ENCODE measurements at regions not wholly inside any gene's neighbourhood (a gene's known extent, or its start where the extent isn't known, plus 50 kb on each side); places are given as distances from the start of the nearest gene placed in this dataset.

DNA sequence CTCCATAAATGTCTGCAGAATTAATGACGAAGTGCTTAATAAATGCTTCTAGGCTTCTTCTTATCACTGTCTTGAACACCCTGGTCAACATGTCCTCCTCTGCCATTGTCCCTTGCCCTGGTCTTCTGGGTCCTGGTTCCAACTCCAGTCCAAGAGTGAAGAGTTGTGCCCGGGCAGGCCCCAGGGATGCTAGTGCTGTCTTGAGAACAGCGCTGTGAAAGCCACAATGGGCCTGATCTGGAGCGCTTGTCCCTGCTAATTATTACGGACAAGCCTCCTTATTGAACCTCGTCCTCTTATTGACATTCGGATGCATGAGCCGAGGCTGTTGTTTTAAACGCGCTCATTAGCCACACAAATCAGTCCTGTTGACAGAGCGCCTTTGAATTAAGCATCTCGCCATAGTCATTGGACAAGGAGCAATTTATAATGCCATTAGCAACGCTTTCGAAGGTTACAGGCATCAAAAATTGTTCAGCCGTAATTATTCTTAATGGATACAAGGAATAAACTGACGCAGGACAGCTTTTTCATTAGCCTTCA lies 211.6 kb upstream of the POU3F1 start:
- DNase-seq (ENCODE audit: low read depth) = no peak

DNA sequence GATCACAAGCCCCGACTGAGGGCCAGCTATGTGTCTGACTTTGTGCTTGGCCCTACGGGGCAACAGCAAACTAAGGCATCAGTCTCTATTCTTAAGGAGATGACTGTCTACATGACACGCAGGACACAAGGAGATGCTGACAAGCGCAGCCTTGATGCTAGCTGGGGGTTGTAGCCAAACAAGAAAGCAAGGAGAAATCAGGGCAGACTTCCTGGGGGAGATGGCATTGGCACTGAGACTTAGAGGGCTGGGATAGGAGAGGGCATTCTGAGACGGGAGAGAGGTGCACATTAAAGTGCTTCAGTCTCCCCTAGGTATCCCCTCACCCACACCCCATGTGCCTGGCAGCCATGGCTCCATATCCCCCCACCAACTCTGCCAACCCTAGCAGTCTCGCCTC lies 210.8 kb upstream of the POU3F1 start:
- no peak for DNase-seq (ENCODE audit: low read depth)

DNA sequence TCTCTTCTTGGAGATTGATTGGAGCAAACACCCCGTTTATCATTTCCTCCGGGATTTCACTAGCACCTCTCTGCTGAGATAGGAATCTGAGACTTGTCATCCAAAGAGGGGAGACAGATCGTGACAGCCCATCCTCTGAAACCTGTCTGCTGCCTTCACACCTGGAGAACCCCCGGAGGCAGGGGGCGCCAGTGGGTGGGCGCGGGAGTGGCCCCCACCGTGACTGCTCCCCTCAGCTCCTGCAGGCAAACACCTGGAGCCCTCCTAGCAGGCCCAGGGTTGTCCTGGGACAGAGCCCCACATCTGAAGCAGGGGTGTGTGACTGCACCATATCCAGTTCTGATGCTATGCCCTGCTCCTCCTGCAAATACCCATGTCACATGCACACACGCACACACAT lies 209.5 kb upstream of the POU3F1 start:
- DNase-seq (ENCODE audit: low read depth) = no peak

DNA sequence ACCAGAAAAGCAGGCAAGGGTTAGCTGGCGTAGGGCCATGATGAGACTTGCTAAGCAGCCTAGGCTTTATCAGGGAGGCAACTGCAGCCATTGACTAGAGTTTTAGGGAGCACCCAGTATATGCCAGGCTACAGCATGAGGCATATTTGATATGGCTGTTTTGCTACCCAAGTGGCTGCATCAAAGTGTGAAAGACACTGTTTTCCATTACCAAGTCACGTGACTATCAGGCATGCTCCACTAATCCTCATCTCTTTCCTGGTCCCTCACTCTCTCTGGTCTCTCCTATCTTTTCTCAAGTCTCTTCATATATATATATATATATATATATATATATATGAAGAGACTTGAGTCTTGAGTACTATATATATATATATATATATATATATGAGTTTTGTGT lies 206.7 kb upstream of the POU3F1 start:
- DNase-seq (ENCODE audit: low read depth) = no peak

DNA sequence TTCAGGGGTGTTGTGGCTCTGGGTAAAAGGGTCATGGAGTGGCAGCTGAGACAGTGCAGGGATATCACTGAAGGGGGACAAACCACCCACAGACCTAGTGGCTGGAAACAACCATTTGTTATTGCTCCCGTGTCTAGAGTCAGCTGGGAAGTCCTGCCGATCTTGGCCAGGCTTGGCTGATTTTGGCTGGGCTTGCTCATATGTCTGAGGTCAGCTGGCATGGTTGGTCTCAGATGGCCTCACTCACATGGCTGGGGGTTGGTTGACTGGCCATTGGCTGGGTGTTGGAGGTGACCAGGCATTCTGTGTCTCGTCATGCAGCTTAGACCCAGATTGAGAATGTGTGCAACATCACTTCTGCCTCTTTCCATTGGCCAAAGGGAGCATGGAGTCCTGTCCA lies 203.8 kb upstream of the POU3F1 start:
- DNase-seq (ENCODE audit: low read depth) = no peak

DNA sequence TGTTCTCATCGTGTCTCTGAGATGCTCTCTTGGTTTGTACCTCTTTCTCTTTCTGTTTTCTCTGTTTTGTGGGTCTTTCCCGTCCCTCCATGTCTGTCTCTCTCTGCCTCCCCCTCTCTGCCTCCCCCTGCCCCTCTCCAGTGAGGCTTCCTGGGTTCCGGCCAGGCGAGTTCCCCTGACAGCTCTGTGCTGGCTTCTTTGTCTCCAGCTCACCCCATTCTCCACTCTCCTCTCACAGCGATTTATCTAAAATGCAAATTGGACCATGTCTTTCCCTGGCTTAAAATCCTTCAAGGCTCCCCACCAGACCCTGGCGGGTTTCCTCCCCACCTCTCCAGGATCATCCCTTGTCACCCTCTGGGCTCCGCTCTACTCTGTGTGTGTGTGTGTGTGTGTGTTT lies 202.4 kb upstream of the POU3F1 start:
- DNase-seq (ENCODE audit: low read depth) = no peak

DNA sequence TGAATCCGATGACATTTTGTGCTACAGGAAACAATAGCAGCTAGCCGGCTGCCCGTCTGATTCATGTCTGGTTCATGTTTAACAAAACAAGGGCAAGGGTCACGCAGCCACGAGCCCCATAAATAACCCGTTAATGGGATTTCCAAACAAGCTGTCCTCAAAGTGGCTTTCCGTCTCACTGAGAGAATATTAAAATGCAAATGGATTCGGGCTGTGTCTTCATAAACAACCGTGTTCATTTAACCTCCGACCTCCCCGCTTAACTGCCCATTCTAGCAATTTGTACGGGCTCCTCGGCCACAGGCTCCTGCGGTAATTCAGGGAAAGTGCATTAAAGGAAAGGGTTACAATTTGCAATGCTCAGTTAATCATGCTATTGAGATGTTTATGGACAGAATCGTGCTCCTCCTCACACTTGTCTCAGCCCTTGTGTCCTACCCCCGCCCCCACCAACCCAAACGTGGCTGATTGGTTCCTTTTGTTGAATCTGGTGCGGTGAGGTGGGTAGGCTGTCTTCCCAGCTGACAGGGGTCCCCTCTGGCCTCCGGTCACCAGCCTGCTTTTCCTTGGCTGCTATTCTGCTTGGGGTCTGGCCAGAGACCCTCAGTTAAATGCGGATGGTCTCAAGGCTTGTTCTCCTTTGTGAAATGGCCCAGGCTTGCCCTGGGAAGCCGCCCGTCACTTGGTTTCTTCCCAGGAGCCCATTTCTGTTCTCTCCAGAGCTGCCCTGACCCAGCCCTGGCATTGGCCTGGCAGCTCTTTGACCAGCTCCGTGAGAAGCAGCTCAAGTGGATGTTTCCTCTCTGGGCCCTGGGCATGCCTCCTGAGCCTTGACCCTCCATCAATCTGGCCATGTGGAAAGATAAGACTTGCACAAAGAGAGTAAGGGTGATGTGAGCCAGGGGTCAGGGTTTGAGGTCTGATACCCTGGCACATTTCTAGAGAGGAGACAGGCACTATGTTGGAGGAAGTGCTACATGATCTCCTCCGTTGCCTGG lies 200.7 kb upstream of the POU3F1 start:
- DNase-seq (ENCODE audit: low read depth) = no peak

DNA sequence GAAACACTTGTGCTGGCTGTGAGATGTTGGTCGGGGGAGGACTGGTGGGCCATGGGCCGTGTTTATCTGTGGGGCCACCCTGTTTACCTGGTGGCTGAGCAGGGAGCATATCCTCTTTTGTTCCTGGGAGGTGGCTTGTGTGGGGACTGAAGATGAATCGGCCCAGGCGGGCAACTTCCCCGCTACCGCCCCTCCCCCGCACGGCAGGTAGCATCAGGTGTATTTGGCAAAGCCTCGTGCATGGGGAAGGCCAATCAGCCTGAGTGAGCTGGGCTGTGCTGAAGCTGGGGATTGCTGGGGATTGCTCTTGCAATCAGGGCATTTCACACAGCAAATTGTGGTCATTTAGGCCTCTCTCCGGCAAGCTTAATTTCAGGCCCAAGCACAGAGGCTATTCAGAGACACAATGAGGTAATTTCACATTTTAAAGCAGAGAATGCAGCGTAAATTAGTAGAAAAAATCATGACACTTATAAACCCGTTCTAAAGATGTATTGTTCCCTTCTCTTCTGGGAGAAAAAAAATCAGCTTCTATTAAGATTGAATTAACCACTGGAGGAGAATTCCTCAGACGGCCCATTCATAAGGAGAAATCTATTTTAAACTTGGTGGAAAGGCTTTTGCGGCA lies 197.7 kb upstream of the POU3F1 start:
- no peak for DNase-seq (ENCODE audit: low read depth)

DNA sequence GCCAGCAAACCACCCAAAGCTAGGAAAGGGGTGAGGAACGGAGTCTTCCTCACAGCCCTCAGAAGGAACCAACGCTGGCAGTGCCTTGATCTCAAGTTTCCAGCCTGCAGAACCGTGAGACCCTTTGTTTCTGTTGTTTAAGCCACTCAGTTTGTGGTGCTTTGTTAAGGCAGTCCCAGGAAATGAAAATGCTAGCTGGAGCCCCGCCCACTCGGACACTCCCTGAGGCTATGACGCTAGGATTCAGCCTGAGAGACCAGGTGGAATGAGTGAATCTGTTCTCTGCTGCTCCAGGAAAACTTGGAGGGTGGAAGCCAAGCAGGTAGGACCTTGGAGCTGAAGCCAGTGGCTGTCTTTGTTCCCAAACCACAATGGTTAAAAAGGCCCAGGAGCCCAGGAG lies 196.5 kb upstream of the POU3F1 start:
- DNase-seq (ENCODE audit: low read depth) = no peak

DNA sequence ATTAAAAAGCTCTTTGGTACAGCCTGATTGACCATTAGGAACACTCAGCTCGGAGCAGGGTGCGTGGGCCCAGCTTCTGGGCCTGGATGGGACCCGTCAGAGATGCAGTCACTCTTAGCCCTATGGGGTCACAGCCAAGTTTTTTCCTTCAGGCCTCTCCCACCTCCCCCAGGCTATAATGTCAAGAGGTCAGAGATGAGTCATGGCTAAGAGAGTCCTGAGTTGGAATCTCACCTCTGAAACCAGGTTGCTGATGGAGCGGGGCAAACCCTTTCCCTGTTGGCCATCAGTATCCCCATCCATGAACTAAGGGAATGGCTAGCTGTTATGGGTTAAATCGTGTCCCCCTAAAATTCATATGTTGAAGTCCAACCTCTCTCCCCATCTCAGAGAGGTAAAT lies 195.9 kb upstream of the POU3F1 start:
- DNase-seq (ENCODE audit: low read depth) = no peak

DNA sequence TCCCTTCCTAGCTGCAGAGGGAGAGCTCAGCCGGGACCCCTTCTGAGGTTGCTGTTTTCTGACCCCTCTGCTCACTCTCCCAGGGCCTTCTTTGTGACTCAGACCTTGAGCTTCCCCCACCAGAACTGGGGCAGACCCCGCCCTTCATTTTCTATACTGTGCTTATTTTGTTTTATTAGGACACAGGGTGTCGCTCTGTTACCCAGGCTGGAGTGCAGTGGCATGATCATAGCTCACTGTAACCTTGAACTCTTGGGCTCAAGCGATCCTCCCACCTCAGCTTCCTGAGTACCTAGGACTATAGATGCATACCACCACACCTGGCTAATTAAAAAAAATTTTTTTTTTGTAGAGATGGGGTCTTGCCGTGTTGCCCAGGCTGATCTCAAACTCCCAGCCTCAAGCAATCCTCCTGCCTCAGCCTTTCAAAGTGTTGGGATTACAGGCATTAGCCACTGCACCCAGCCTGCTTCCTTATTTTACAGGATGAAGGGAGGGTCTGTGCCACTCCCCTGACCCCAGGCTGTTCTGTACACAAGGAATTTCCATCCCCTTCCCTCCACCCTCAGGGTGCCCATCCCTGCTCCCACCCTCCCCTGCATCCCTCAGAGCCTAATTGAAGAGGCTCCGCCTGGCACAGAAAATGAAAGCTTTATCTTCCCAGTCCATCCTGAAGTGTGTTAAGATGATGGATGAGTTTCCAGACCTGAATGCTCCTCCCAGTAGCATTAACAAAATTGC lies 195.2 kb upstream of the POU3F1 start:
- DNase-seq (ENCODE audit: low read depth) = no peak

DNA sequence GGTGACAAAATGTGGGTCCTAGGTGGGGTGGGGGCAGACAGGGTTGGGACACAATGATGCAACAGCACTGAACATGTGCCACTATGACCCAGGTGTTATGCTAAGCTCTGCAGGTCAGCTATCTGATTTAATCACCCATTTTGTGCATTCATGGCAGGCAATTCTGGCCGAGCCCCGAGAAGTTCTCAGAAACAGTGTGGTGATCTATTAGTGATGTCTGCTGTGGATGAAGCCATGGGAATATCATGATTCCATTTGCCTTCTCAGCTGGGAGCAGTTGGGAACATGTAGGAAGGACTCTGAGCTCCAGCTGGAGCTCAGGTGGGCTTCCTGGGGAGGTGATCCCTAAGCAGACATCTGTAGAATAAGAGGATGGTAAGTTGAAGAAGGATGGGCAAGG lies 194.0 kb upstream of the POU3F1 start:
- DNase-seq (ENCODE audit: low read depth) = no peak

DNA sequence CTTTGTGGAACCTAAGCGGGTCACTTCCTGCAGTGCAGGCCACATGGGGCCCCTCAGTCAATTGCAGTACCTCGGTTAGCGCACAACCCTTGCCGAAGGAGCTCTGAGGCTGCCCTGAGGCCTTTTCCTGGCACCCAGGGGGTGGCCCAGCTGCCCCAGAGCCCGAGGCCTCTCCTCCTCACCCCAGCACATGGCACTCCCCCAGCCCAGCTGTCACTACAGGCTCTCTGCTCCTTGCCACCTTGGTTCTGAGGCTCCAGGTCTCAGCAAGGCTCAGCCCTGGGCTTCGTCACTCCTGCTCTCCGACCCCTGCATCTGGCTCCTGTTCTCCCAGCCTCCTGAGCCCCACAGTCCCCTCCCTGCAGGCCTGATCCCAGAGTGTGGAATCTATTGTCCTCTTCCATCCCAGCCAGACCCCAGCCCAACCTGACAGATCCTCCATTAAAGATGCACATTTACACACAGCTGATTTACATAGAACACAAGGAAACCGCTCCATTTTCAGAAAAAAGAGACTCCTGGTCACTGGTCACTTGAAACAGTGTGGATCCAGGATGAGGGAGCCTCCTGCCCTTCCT lies 192.8 kb upstream of the POU3F1 start:
- DNase-seq (ENCODE audit: low read depth) = no peak

DNA sequence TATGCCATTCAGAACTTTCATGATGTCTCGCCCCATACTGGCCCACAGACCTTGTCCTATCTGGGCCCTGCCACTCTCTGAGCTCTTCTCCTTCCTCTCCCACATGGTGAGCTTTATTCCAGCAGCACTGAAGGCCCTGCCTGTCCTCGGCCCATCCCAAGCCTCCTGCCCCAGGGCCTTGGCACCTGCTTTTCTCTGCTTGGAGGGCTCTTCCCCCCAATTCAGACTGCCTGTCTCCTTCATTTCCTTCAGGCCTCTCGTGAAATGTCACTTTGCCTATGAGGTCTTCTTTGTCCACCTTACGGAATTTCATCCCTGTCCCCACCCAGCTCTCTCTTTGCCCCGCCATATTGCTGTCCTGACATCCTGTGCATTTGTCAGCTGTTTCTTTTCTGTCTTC lies 191.7 kb upstream of the POU3F1 start:
- no peak for DNase-seq (ENCODE audit: low read depth)

DNA sequence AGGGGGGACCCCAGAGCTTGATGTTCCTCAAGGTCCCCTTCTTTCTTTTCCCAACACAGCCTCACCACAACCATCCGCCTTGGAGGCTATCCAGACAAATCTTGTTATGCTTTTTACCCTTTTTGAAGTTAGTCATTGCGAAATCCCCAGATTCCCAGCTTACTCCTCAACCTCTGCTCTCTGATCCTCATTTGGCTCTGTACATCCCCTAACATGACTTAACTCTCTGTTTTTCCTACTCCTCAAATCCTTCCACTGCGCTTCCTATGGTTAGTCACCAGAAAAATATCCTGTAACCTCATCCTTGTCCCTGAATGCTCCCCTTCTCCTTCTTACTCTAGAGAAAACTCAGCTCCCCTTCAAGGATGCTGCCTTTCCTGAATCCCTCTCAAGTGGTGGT lies 189.1 kb upstream of the POU3F1 start:
- DNase-seq (ENCODE audit: low read depth) = no peak

DNA sequence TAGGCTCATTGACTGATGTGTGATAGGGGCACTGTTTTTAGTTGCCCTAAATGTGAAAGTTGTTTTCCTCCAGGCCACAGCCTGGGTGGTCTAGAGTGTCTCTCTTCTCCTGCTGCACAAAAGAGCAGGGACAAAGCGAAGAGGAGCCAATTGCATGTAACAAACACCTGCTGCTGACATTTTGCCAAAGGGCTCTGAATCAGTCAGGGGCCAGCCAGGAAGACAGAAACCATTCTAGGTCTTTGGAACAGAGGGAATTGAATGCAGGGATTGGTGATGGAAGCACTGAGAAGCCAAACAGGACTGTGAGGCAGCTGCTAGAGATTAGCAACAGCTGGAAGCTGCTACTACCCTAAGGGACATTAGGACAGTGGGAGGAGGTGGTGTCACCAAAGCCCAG lies 185.3 kb upstream of the POU3F1 start:
- DNase-seq (ENCODE audit: low read depth) = no peak

DNA sequence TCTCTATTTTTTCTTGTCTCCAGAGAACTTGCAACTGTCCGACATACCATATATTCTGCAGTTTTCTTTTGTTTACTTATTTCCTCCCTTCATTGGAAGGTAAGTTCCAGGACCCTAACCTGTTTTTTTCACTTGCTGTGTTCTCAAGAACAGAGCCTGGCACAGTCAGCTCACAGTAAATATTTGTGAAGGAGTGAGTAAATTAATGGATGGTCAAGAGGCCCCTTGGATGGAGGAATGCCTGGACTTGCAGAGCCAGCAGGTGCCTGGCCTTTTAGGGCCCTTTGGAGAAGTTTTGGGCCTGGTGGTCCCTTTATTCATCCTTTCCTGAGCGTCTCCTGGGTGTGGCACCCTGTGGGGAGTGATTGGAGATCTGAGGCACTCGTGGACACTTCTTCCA lies 182.1 kb upstream of the POU3F1 start:
- no peak for DNase-seq (ENCODE audit: low read depth)

DNA sequence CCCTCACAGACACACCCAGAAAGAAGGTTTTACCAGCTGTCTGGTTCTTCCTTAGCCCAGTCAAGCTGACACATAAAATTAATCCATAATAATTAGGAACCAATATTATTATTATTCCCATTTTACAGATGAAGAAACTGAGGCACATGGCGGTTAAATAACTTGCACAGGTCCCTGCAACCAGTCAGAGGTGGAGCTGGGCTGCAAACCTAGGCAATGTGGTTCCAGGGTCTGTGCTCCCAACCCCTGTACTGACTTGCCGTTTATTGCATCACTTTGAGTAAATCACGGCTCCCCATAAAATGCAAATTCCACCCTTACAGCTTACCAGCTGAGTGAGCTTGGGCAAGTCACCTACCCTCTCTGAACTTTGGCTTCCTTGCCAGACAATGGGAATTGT lies 179.2 kb upstream of the POU3F1 start:
- no peak for DNase-seq (ENCODE audit: low read depth)

DNA sequence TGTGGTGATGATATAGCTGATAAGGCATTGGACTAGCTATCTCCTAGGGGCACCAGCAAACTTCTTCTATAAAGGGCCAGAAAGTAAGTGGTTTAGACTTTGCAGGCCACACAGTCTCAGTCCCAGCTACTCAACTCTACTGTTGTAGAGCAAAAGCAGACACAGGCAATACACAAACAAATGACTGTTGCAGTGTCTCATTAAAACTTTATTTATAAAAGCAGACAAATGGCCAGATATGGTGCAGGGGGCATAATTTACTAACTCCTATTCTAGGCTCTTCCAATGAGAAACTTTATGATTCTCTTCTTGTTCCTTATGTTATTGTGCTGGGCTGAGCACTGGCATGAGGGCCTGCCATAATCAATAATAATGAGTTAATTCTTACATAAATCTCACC lies 176.8 kb upstream of the POU3F1 start:
- no peak for DNase-seq (ENCODE audit: low read depth)

DNA sequence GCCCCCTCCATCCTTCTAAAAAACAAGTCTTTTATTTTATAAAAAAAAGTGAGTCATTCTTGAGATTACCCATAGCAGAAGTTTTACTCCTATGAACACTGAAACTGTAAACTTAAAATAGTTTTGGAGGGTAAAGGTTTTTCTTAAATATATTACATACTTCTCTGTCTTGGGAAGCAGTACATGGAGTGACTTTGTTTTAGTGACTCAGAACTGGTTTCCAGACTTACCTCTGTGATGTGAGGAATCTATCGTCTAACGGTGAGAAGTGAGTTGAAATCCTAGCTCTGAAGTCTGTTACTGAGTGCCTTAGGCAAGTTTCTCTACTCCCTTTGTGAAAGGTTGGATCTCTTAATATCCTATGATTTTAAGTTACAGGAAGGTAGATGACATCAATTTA lies 176.3 kb upstream of the POU3F1 start:
- DNase-seq (ENCODE audit: low read depth) = no peak

DNA sequence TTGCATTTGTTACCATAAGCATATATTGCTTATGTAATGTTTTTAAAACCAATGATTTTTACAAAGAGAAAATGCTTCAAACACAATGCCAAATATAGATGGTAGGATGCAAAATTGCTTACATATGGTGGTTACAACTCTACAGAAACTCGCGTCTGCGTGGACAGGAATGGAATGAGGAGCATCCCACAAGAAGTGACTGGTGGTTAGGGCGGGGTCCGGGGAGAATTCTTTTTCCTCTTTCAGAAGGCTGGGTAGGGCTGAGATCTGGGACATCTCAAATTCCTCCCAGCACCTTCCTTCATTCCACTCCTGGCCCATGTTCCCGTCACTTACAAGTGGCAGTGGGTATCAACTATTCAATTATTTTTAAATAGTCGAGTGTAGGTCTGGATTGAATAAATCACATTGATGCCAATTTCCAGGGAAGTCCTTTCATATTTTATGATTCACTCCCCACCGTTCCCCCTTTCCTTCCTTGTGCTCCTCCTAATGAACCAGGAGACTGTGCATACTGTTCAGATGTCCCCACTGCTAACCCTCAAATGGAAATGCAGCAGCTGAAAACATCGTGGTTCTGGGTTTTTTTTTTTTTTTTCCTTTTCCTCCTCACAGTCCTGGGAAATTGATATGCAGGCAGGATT lies 174.5 kb upstream of the POU3F1 start:
- no peak for DNase-seq (ENCODE audit: low read depth)

DNA sequence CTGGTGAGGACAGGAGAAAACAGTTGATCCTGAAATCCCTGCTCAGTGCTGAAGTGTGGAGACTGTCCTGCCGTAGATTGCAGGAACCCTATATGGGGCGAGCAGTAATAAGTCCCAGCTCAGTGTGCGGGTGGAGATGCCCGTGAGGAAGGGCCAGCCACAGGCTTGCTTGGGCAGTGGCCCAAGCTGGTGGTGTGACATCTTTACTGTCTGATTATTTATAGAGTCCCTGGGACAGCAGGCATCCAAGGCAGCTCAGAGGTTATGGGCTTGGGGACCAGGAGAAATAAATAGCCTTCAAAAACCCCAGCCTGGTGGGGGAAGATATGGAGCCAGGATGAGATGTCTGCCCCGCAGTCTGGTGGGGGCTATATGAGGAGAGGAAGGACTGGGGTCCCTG lies 170.7 kb upstream of the POU3F1 start:
- DNase-seq (ENCODE audit: low read depth) = no peak
